ENCODE measurements at regions not wholly inside any gene's neighbourhood (a gene's known extent, or its start where the extent isn't known, plus 50 kb on each side); places are given as distances from the start of the nearest gene placed in this dataset.

GRCh38 chr3:20865803-20866202 is 679.8 kb upstream of the SGO1 start:
- no peaks in the 10 kb centered on the region for H3K9me3 ChIP-seq (ENCODE audit: low read length)
- CTCF ChIA-PET = no interaction called here
- Mint-ChIP-seq H3K27ac (no peak overlapping the region), H3K27me3 (no peaks in the 10 kb centered on the region), H3K4me3 (no peak overlapping the region), H3K36me3 (peaks cover 0 to 9% (median 0%) of the 10 kb centered on the region in 3 donors), H3K9me3 (peaks cover 8 to 35% (median 23%) of the 10 kb centered on the region in 5 donors), H3K4me1 (no peaks in the 10 kb centered on the region)
- no peaks in the 10 kb centered on the region for H3K27me3 ChIP-seq (ENCODE audit: insufficient read depth, low read length, poor library complexity, severe bottlenecking)
- H3K27ac ChIP-seq (ENCODE audit: low read depth, low read length) = no peak overlapping the region
- no peak for DNase-seq
- no peaks in the 10 kb centered on the region for H3K36me3 ChIP-seq (ENCODE audit: insufficient read depth, low read length)
- POLR2A ChIA-PET = no interaction called here
- no peak overlapping the region for H3K4me3 ChIP-seq (ENCODE audit: low read length)
- H3K4me1 ChIP-seq (ENCODE audit: insufficient read depth, low read length) = no peaks in the 10 kb centered on the region

- Histone ChIP-seq H3K27me3 (ENCODE audit: insufficient read depth, low read length, poor library complexity, severe bottlenecking) (no peaks in the 10 kb centered on the region), H3K9me3 (ENCODE audit: low read length) (no peaks in the 10 kb centered on the region), H3K36me3 (ENCODE audit: insufficient read depth, low read length) (no peaks in the 10 kb centered on the region), H3K4me3 (ENCODE audit: low read length) (no peak overlapping the region), H3K27ac (ENCODE audit: low read depth, low read length) (no peak overlapping the region), H3K4me1 (ENCODE audit: insufficient read depth, low read length) (no peaks in the 10 kb centered on the region)
- H3K4me1 Mint-ChIP-seq = no peaks in the 10 kb centered on the region
- H3K36me3 Mint-ChIP-seq = peaks cover 0 to 9% (median 0%) of the 10 kb centered on the region in 3 donors
- H3K27ac Mint-ChIP-seq = no peak overlapping the region
- DNase-seq = no peak
- CTCF ChIA-PET = no interaction called here
- H3K27me3 Mint-ChIP-seq = no peaks in the 10 kb centered on the region
- peaks cover 13 to 32% (median 28%) of the 10 kb centered on the region in 5 donors for H3K9me3 Mint-ChIP-seq
- POLR2A ChIA-PET = no interaction called here
- no peak overlapping the region for H3K4me3 Mint-ChIP-seq
Observed at GRCh38 chr3:20861454-20861853, 675.4 kb upstream of the SGO1 start.

DNA sequence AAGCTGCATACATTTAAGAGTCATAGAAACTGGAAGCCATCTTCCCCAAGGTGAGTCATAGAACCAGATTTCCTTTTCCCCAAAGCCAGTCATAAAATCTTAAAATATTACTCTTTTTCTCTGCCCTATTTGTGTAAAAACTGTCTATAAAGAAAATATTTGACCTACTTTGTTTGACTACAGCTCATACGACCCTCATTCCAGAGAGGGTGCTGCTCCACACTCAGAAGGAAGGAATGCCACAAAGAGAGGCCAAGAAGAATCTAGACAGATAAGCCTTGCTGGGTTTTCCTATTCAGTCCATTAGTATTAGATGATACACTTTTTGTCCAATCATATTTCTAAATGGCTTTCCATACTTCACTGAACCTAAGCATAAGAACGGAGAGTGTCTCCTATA is 671.6 kb upstream of the SGO1 start:
- Histone ChIP-seq H3K27ac (ENCODE audit: low read depth, low read length) (no peak overlapping the region), H3K4me3 (ENCODE audit: low read length) (no peak overlapping the region), H3K36me3 (ENCODE audit: insufficient read depth, low read length) (no peaks in the 10 kb centered on the region), H3K27me3 (ENCODE audit: insufficient read depth, low read length, poor library complexity, severe bottlenecking) (no peaks in the 10 kb centered on the region), H3K4me1 (ENCODE audit: insufficient read depth, low read length) (no peaks in the 10 kb centered on the region), H3K9me3 (ENCODE audit: low read length) (no peaks in the 10 kb centered on the region)
- Mint-ChIP-seq H3K4me3 (no peak overlapping the region), H3K27ac (no peak overlapping the region), H3K36me3 (no peaks in the 10 kb centered on the region), H3K9me3 (peaks cover 2 to 15% (median 7%) of the 10 kb centered on the region in 5 donors), H3K4me1 (no peaks in the 10 kb centered on the region), H3K27me3 (no peaks in the 10 kb centered on the region)
- ChIA-PET CTCF (no interaction called here), POLR2A (no interaction called here)
- no peak for DNase-seq

GRCh38 chr3:20853890-20854289 is 667.9 kb upstream of the SGO1 start:
- no peak overlapping the region for H3K4me3 Mint-ChIP-seq
- no peaks in the 10 kb centered on the region for H3K36me3 ChIP-seq (ENCODE audit: insufficient read depth, low read length)
- DNase-seq = no peak
- POLR2A ChIA-PET = no interaction called here
- no peaks in the 10 kb centered on the region for H3K4me1 ChIP-seq (ENCODE audit: insufficient read depth, low read length)
- CTCF ChIA-PET = no interaction called here
- H3K36me3 Mint-ChIP-seq = no peaks in the 10 kb centered on the region
- no peak overlapping the region for H3K27ac ChIP-seq (ENCODE audit: low read depth, low read length)
- H3K27ac Mint-ChIP-seq = no peak overlapping the region
- H3K4me3 ChIP-seq (ENCODE audit: low read length) = no peak overlapping the region
- no peaks in the 10 kb centered on the region for H3K9me3 ChIP-seq (ENCODE audit: low read length)
- H3K9me3 Mint-ChIP-seq = peaks cover 3 to 15% (median 11%) of the 10 kb centered on the region in 5 donors
- H3K27me3 ChIP-seq (ENCODE audit: insufficient read depth, low read length, poor library complexity, severe bottlenecking) = no peaks in the 10 kb centered on the region
- no peaks in the 10 kb centered on the region for H3K27me3 Mint-ChIP-seq
- H3K4me1 Mint-ChIP-seq = no peaks in the 10 kb centered on the region

DNA sequence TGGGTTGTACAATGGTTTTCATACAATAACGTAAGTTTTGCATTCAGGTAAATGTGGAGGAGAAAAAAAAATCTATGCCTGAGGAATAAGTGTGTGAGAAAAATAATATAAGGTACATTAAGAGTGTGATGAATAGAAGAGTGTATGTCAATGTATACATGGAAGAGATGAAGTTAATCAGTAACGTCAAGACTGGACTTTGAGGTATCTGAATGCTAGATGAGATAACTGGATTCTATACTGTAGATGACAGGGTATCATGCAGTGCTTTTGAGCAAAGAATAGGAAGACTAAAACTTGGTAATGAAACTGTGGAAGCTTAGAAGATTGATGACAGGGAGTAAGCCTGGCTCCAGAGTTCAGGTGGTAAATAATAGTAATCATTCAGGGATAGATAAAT is 666.7 kb upstream of the SGO1 start:
- Mint-ChIP-seq H3K27ac (no peak overlapping the region), H3K36me3 (no peaks in the 10 kb centered on the region), H3K4me3 (no peak overlapping the region), H3K4me1 (no peaks in the 10 kb centered on the region), H3K27me3 (no peaks in the 10 kb centered on the region), H3K9me3 (peaks cover 5 to 12% (median 11%) of the 10 kb centered on the region in 5 donors)
- no peak for DNase-seq
- ChIA-PET CTCF (no interaction called here), POLR2A (no interaction called here)
- Histone ChIP-seq H3K4me3 (ENCODE audit: low read length) (no peak overlapping the region), H3K27me3 (ENCODE audit: insufficient read depth, low read length, poor library complexity, severe bottlenecking) (no peaks in the 10 kb centered on the region), H3K27ac (ENCODE audit: low read depth, low read length) (no peak overlapping the region), H3K9me3 (ENCODE audit: low read length) (no peaks in the 10 kb centered on the region), H3K36me3 (ENCODE audit: insufficient read depth, low read length) (no peaks in the 10 kb centered on the region), H3K4me1 (ENCODE audit: insufficient read depth, low read length) (no peaks in the 10 kb centered on the region)

GRCh38 chr3:20849975-20850374 is 664.0 kb upstream of the SGO1 start:
- no peaks in the 10 kb centered on the region for H3K4me1 Mint-ChIP-seq
- peaks cover 4 to 12% (median 7%) of the 10 kb centered on the region in 5 donors for H3K9me3 Mint-ChIP-seq
- H3K36me3 Mint-ChIP-seq = no peaks in the 10 kb centered on the region
- H3K4me3 Mint-ChIP-seq = no peak overlapping the region
- Histone ChIP-seq H3K27ac (ENCODE audit: low read depth, low read length) (no peak overlapping the region), H3K4me1 (ENCODE audit: insufficient read depth, low read length) (no peaks in the 10 kb centered on the region), H3K4me3 (ENCODE audit: low read length) (no peak overlapping the region), H3K9me3 (ENCODE audit: low read length) (no peaks in the 10 kb centered on the region), H3K36me3 (ENCODE audit: insufficient read depth, low read length) (no peaks in the 10 kb centered on the region), H3K27me3 (ENCODE audit: insufficient read depth, low read length, poor library complexity, severe bottlenecking) (no peaks in the 10 kb centered on the region)
- CTCF ChIA-PET = no interaction called here
- POLR2A ChIA-PET = no interaction called here
- no peaks in the 10 kb centered on the region for H3K27me3 Mint-ChIP-seq
- H3K27ac Mint-ChIP-seq = no peak overlapping the region
- no peak for DNase-seq

GRCh38 chr3:20846832-20847231 is 660.8 kb upstream of the SGO1 start:
- ChIA-PET CTCF (no interaction called here), POLR2A (no interaction called here)
- H3K9me3 Mint-ChIP-seq = peaks cover 6 to 17% (median 12%) of the 10 kb centered on the region in 5 donors
- no peaks in the 10 kb centered on the region for H3K36me3 ChIP-seq (ENCODE audit: insufficient read depth, low read length)
- no peaks in the 10 kb centered on the region for H3K9me3 ChIP-seq (ENCODE audit: low read length)
- no peak overlapping the region for H3K4me3 Mint-ChIP-seq
- no peaks in the 10 kb centered on the region for H3K4me1 Mint-ChIP-seq
- H3K27ac ChIP-seq (ENCODE audit: low read depth, low read length) = no peak overlapping the region
- H3K4me3 ChIP-seq (ENCODE audit: low read length) = no peak overlapping the region
- H3K27ac Mint-ChIP-seq = no peak overlapping the region
- no peak for DNase-seq
- H3K36me3 Mint-ChIP-seq = no peaks in the 10 kb centered on the region
- no peaks in the 10 kb centered on the region for H3K27me3 ChIP-seq (ENCODE audit: insufficient read depth, low read length, poor library complexity, severe bottlenecking)
- H3K4me1 ChIP-seq (ENCODE audit: insufficient read depth, low read length) = no peaks in the 10 kb centered on the region
- no peaks in the 10 kb centered on the region for H3K27me3 Mint-ChIP-seq

DNA sequence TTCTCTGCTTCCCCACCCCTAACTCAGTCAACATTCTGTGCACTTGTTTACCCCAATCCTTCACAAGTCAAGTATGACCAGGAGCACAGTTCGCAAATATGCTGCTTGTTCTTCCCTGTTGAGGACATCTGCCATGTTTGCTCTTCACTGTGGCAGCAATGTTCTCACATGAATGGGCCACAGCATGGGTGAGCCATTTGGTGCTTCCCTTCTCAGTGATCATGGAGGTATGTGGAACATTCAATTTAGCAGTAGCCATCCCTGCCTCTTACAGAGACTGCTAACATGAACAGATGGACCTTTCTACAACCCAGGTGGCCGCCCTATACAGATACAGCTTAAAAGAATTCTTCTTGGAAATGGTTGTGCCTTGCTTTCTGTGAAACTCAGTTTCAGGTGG is 660.1 kb upstream of the SGO1 start:
- DNase-seq = no peak
- no peaks in the 10 kb centered on the region for H3K4me1 Mint-ChIP-seq
- POLR2A ChIA-PET = no interaction called here
- peaks cover 8 to 18% (median 12%) of the 10 kb centered on the region in 5 donors for H3K9me3 Mint-ChIP-seq
- Histone ChIP-seq H3K27ac (ENCODE audit: low read depth, low read length) (no peak overlapping the region), H3K4me1 (ENCODE audit: insufficient read depth, low read length) (no peaks in the 10 kb centered on the region), H3K9me3 (ENCODE audit: low read length) (no peaks in the 10 kb centered on the region), H3K27me3 (ENCODE audit: insufficient read depth, low read length, poor library complexity, severe bottlenecking) (no peaks in the 10 kb centered on the region), H3K4me3 (ENCODE audit: low read length) (no peak overlapping the region), H3K36me3 (ENCODE audit: insufficient read depth, low read length) (no peaks in the 10 kb centered on the region)
- H3K36me3 Mint-ChIP-seq = no peaks in the 10 kb centered on the region
- H3K27ac Mint-ChIP-seq = no peak overlapping the region
- H3K27me3 Mint-ChIP-seq = no peaks in the 10 kb centered on the region
- H3K4me3 Mint-ChIP-seq = no peak overlapping the region
- CTCF ChIA-PET = no interaction called here

- ChIA-PET POLR2A (no interaction called here), CTCF (no interaction called here)
- Histone ChIP-seq H3K36me3 (ENCODE audit: insufficient read depth, low read length) (no peaks in the 10 kb centered on the region), H3K4me3 (ENCODE audit: low read length) (no peak overlapping the region), H3K27ac (ENCODE audit: low read depth, low read length) (no peak overlapping the region), H3K27me3 (ENCODE audit: insufficient read depth, low read length, poor library complexity, severe bottlenecking) (no peaks in the 10 kb centered on the region), H3K4me1 (ENCODE audit: insufficient read depth, low read length) (no peaks in the 10 kb centered on the region), H3K9me3 (ENCODE audit: low read length) (no peaks in the 10 kb centered on the region)
- Mint-ChIP-seq H3K4me1 (no peaks in the 10 kb centered on the region), H3K9me3 (peaks cover 10 to 17% (median 11%) of the 10 kb centered on the region in 5 donors), H3K36me3 (no peaks in the 10 kb centered on the region), H3K4me3 (no peak overlapping the region), H3K27ac (peak overlapping the region in 1 of 8 donors; percentile 69), H3K27me3 (no peaks in the 10 kb centered on the region)
- no peak for DNase-seq
Observed at GRCh38 chr3:20844851-20845250, 658.8 kb upstream of the SGO1 start.
